H1 (cell line): ENCODE measurements at regions not wholly inside any gene's neighbourhood (a gene's known extent, or its start where the extent isn't known, plus 50 kb on each side); places are given as distances from the start of the nearest gene placed in this dataset.

Experiments used
- TF ChIP-seq, protein P1 (sequence below): IDR thresholded peaks from 2 replicates; pipeline ENCODE4 v1.6.1; 2012; ENCODE audit warnings: inconsistent platforms

DNA sequence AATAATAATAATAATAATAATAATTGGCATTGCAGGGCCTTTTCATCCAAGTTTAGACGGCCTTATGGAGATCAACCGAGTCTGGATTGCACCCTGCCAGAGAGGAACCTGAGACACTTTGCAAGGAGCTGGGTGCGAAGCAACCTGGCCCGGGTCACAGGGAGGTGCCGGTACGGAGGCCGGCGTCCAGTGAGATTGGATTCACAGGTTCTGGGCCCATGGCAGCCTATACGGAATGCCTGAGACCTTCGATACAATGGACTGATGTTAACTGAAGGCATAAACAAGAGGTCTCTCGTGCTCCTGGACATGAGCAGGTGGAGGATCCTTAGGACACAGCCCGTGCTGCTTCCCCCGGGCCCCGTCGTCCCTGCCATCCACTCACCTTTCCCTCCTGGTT, 416.5 kb upstream of the SALL3 start (continued):
- TF ChIP-seq, protein P1, sequence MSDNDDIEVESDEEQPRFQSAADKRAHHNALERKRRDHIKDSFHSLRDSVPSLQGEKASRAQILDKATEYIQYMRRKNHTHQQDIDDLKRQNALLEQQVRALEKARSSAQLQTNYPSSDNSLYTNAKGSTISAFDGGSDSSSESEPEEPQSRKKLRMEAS = no peak
